Stimulated activated naive CD8-positive, alpha-beta T cell treated with anti-CD3 and anti-CD28 coated beads, Interleukin-15, amount 100 ng/mL, for 72 hours (primary cell): ENCODE measurements at regions not wholly inside any gene's neighbourhood (a gene's known extent, or its start where the extent isn't known, plus 50 kb on each side); places are given as distances from the start of the nearest gene placed in this dataset.

Experiments
- ATAC-seq: fragments of 150-1000 bp; cut with Tn5 transposase; 2 replicates; pipeline ENCODE4 v1.10.0; 2021; ENCODE audit warnings: mild to moderate bottlenecking, moderate library complexity
- DNase-seq, 2 donors: peaks; one replicate each; pipeline ENCODE4 v3.0.0; 2021 to 2022
- H3K27ac Mint-ChIP-seq, 2 donors: one replicate each; pipeline ENCODE4 v1.8.0; 2022; ENCODE audit warnings: mild to moderate bottlenecking in 2 of 2, mixed read lengths in 2 of 2, moderate library complexity in 2 of 2
- H3K27me3 Mint-ChIP-seq: one replicate; pipeline ENCODE4 v1.8.0; 2022; ENCODE audit warnings: mixed read lengths
- H3K4me1 Mint-ChIP-seq: one replicate; pipeline ENCODE4 v1.8.0; 2022; ENCODE audit warnings: mild to moderate bottlenecking, mixed read lengths
- H3K4me3 Mint-ChIP-seq, 2 donors: one replicate each; pipeline ENCODE4 v1.8.0; 2022; ENCODE audit warnings: mild to moderate bottlenecking in 2 of 2, mixed read lengths in 2 of 2, moderate library complexity in 1 of 2
- H3K9me3 Mint-ChIP-seq, 2 donors: one replicate each; pipeline ENCODE4 v1.8.0; 2022; ENCODE audit warnings: mixed read lengths in 2 of 2

GRCh38 chr11:70507466-70508230, 109.3 kb downstream of the CTTN start:
- Mint-ChIP-seq H3K4me1 (no peaks in the 10 kb centered on the region), H3K27me3 (peaks cover 26% of the 10 kb centered on the region), H3K9me3 (peaks cover 9 to 22% of the 10 kb centered on the region in 2 donors), H3K27ac (no peak overlapping the region), H3K4me3 (no peak overlapping the region)
- DNase-seq (no peak), ATAC-seq (no peak)

GRCh38 chr11:70508231-70508480, 109.8 kb downstream of the CTTN start:
- peaks cover 26% of the 10 kb centered on the region for H3K27me3 Mint-ChIP-seq
- H3K27ac Mint-ChIP-seq: no peak overlapping the region
- DNase-seq: no peak
- no peak overlapping the region for H3K4me3 Mint-ChIP-seq
- ATAC-seq: no peak
- no peaks in the 10 kb centered on the region for H3K4me1 Mint-ChIP-seq
- H3K9me3 Mint-ChIP-seq: peaks cover 14 to 27% of the 10 kb centered on the region in 2 donors

- H3K4me1 Mint-ChIP-seq: no peaks in the 10 kb centered on the region
- peaks cover 19 to 41% of the 10 kb centered on the region in 2 donors for H3K9me3 Mint-ChIP-seq
- ATAC-seq (no peak), DNase-seq (no peak)
- no peak overlapping the region for H3K4me3 Mint-ChIP-seq
- H3K27me3 Mint-ChIP-seq: peaks cover 22% of the 10 kb centered on the region
- H3K27ac Mint-ChIP-seq: no peak overlapping the region
Measured at GRCh38 chr11:70509476-70509875, 111.1 kb downstream of the CTTN start.

- ATAC-seq (no peak), DNase-seq (no peak)
- Mint-ChIP-seq H3K4me3 (no peak overlapping the region), H3K4me1 (no peaks in the 10 kb centered on the region), H3K27ac (no peak overlapping the region), H3K27me3 (peaks cover 19% of the 10 kb centered on the region), H3K9me3 (peaks cover 19 to 44% of the 10 kb centered on the region in 2 donors)
Measured at GRCh38 chr11:70510106-70510505, 111.8 kb downstream of the CTTN start.

GRCh38 chr11:70510571-70510970, 112.2 kb downstream of the CTTN start:
- Mint-ChIP-seq H3K27ac (no peak overlapping the region), H3K9me3 (peaks cover 19 to 44% of the 10 kb centered on the region in 2 donors), H3K4me3 (no peak overlapping the region), H3K4me1 (no peaks in the 10 kb centered on the region), H3K27me3 (peaks cover 16% of the 10 kb centered on the region)
- ATAC-seq: no peak
- DNase-seq: no peak

- DNase-seq (no peak), ATAC-seq (no peak)
- Mint-ChIP-seq H3K27me3 (peaks cover 16% of the 10 kb centered on the region), H3K9me3 (peaks cover 19 to 44% of the 10 kb centered on the region in 2 donors), H3K27ac (no peak overlapping the region), H3K4me3 (no peak overlapping the region), H3K4me1 (no peaks in the 10 kb centered on the region)
Measured at GRCh38 chr11:70511345-70511744, 113.0 kb downstream of the CTTN start.

GRCh38 chr11:70512716-70513115, 114.4 kb downstream of the CTTN start:
- Mint-ChIP-seq H3K9me3 (peaks cover 19 to 44% of the 10 kb centered on the region in 2 donors), H3K4me3 (no peak overlapping the region), H3K4me1 (no peaks in the 10 kb centered on the region), H3K27ac (no peak overlapping the region), H3K27me3 (peaks cover 16% of the 10 kb centered on the region)
- ATAC-seq (no peak), DNase-seq (no peak)

GRCh38 chr11:70517203-70517602, 118.9 kb downstream of the CTTN start:
- Mint-ChIP-seq H3K9me3 (peaks cover 15 to 26% of the 10 kb centered on the region in 2 donors), H3K27ac (no peak overlapping the region), H3K27me3 (peaks cover 27% of the 10 kb centered on the region), H3K4me3 (no peak overlapping the region), H3K4me1 (peaks cover under 1% of the 10 kb centered on the region)
- ATAC-seq (no peak), DNase-seq (no peak)

GRCh38 chr11:70517988-70518907, 119.9 kb downstream of the CTTN start:
- Mint-ChIP-seq H3K27me3 (peaks cover 38% of the 10 kb centered on the region), H3K9me3 (peaks cover 5 to 16% of the 10 kb centered on the region in 2 donors), H3K4me3 (no peak overlapping the region), H3K4me1 (peaks cover 6% of the 10 kb centered on the region), H3K27ac (no peak overlapping the region)
- no peak for DNase-seq
- no peak for ATAC-seq

- no peak for DNase-seq
- H3K27ac Mint-ChIP-seq: no peak overlapping the region
- peaks cover 0 to 7% of the 10 kb centered on the region in 2 donors for H3K9me3 Mint-ChIP-seq
- H3K27me3 Mint-ChIP-seq: peaks cover 45% of the 10 kb centered on the region
- no peak for ATAC-seq
- H3K4me3 Mint-ChIP-seq: no peak overlapping the region
- peaks cover 6% of the 10 kb centered on the region for H3K4me1 Mint-ChIP-seq
Measured at GRCh38 chr11:70519117-70519516, 120.8 kb downstream of the CTTN start.

- ATAC-seq: no peak
- H3K27me3 Mint-ChIP-seq: peaks cover 38% of the 10 kb centered on the region
Measured at GRCh38 chr11:70521475-70522308, 123.4 kb downstream of the CTTN start.

GRCh38 chr11:70522309-70522592, 123.9 kb downstream of the CTTN start:
- ATAC-seq (no peak), DNase-seq (no peak)
- H3K4me1 Mint-ChIP-seq: peaks cover 6% of the 10 kb centered on the region
- H3K9me3 Mint-ChIP-seq: no peaks in the 10 kb centered on the region
- no peak overlapping the region for H3K4me3 Mint-ChIP-seq
- H3K27ac Mint-ChIP-seq: no peak overlapping the region
- H3K27me3 Mint-ChIP-seq: peaks cover 38% of the 10 kb centered on the region

More at GRCh38 chr11:70521475-70522308, 123.4 kb downstream of the CTTN start:
- Mint-ChIP-seq H3K4me1 (peaks cover 6% of the 10 kb centered on the region), H3K27ac (no peak overlapping the region), H3K4me3 (no peak overlapping the region), H3K9me3 (no peaks in the 10 kb centered on the region)
- no peak for DNase-seq

GRCh38 chr11:70522593-70523311, 124.4 kb downstream of the CTTN start:
- ATAC-seq: peak; percentile 35
- no peak for DNase-seq

GRCh38 chr11:70523384-70524095, 125.2 kb downstream of the CTTN start:
- peaks cover 38% of the 10 kb centered on the region for H3K27me3 Mint-ChIP-seq
- H3K4me1 Mint-ChIP-seq: peaks cover 6% of the 10 kb centered on the region
- no peaks in the 10 kb centered on the region for H3K9me3 Mint-ChIP-seq
- ATAC-seq: no peak
- no peak for DNase-seq
- no peak overlapping the region for H3K4me3 Mint-ChIP-seq
- no peak overlapping the region for H3K27ac Mint-ChIP-seq

More at GRCh38 chr11:70522593-70523311, 124.4 kb downstream of the CTTN start:
- H3K4me3 Mint-ChIP-seq: no peak overlapping the region
- H3K27ac Mint-ChIP-seq: no peak overlapping the region
- H3K9me3 Mint-ChIP-seq: no peaks in the 10 kb centered on the region
- H3K4me1 Mint-ChIP-seq: peaks cover 6% of the 10 kb centered on the region
- H3K27me3 Mint-ChIP-seq: peaks cover 38% of the 10 kb centered on the region
